Activated CD4-positive, alpha-beta T cell treated with anti-CD3 and anti-CD28 coated beads, Interleukin-2, Interleukin-4, amounts not matched to agents 100 ng/mL and 50 ng/mL, durations not matched to agents 16 hours and 8 hours (primary cell): ENCODE measurements at regions not wholly inside any gene's neighbourhood (a gene's known extent, or its start where the extent isn't known, plus 50 kb on each side); places are given as distances from the start of the nearest gene placed in this dataset.
"Not testable (repeated sequence)": the region's sequence is repeated elsewhere in the genome, so short reads cannot be mapped to it uniquely, and the experiment has no call there.

Source experiments
- DNase-seq: peaks from one replicate; pipeline ENCODE4 v3.0.0-alpha.2; 2020; ENCODE audit warnings: low spot score

DNA sequence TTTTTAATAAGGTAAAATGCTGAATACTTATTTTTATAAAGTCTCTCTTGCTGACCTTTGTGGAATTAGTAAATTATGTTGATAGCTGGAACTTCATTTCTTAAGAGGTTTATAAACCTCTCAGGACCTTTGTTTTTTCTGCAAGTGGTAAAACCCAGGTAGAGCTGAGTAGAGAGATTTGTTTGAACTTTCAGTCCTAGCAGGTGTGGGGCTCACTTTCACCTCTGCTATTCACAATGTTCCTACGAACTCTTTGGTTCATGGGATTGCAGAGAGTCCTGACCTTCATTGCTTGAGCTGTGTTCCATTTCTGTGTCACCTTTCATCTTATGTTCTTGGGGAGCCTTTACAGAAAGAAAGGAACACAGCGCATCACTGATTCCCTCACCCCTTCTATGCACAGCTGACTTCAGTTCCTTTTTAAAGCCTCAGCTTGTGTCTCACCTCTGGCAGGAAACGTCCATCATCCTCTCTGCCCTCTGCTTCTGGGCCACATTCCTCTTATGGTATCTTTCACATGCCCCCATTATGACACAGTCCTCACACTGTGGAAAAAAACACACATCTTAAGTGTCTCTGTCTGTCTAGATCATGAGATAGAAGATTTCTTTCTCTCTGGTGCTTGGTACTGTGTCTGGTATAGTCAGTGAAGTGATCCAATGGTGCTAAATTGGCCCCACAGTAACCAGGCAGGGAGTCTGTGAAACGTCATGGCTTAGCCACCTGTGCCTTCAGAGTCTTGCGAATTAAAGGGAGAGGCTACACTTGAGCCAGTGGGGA lies 262.5 kb upstream of the B3GALT2 start:
- DNase-seq = no peak

GRCh38 chr1:193443886-193444285 lies 257.5 kb upstream of the B3GALT2 start:
- DNase-seq = no peak

DNA sequence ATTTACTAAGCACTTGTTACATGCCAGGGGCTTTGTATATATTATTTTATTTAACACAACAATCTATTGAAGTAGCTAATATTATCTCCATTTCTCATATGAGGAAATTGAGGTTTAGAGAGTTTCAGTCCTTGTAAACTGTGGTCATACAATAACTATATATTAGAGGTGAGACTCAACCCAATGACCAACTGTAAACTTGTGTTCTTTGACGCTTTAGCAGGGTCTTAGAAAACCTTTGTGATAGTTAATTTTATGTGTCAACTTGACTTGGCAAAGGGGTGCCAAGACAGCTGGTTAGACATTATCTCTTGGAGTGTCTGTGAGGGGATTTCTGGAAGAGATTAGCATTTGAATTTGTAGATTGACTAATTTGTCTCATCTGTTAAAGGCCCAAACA lies 252.4 kb upstream of the B3GALT2 start:
- DNase-seq = no peak

DNA sequence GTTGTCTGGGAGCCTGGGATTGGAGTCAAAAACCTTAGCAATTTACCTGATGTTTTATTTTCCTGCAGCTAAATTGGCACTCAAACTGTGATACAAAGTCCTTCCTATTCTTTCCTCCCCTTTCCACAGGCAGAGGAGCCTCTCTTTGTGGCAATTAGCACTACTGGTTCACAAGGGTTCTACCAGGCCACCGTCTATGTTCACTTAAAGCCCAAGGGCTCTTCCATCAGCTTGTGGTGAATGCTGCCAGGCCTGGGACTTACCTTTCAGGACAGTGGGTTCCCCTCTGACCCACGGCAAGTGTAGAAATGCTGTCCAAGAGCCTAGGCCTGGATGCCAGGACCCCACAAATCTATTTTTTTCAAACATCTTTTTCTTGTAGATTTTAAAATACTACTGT lies 251.9 kb upstream of the B3GALT2 start:
- DNase-seq = no peak

GRCh38 chr1:193437785-193438184 lies 251.4 kb upstream of the B3GALT2 start:
- DNase-seq = no peak

DNA sequence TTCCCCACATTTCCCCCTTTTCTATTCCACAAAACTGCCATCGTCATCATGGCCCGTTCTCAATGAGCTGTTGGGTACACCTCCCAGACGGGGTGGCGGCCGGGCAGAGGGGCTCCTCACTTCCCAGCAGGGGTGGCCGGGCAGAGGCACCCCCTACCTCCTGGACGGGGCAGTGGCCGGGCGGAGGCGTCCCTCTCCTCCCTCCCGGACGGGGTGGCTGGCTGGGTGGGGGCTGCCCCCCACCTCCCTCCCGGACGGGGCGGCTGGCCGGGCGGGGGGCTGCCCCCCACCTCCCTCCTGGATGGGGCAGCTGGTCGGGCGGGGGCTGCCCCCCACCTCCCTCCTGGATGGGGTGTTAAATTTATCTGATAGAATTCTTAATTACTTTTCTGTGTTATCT lies 250.9 kb upstream of the B3GALT2 start:
- DNase-seq = not testable (repeated sequence)

DNA sequence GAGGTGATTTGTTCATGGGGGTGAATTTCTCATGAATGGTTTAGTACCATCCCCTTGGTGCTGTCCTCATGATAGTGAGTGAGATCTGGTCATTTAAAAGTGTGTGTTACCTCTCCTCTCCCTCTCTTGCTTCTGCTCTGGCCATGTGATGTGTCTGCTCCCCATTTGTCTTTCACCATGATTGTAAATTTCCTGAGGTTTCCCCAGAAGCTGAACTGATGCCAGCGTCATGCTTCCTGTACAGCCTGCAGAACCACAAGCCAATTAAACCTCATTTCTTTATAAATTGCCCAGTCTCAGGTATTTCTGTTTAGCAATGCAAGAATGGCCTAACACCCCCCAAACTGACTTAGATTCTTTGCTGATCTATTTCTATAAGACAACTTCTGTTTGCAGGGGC lies 249.4 kb upstream of the B3GALT2 start:
- DNase-seq = no peak

GRCh38 chr1:193434319-193434718 lies 247.9 kb upstream of the B3GALT2 start:
- DNase-seq = no peak

- DNase-seq = no peak
Observed at GRCh38 chr1:193433599-193433998, 247.2 kb upstream of the B3GALT2 start.

GRCh38 chr1:193432979-193433587 lies 246.7 kb upstream of the B3GALT2 start:
- no peak for DNase-seq

GRCh38 chr1:193431265-193431977 lies 245.0 kb upstream of the B3GALT2 start:
- DNase-seq = no peak

DNA sequence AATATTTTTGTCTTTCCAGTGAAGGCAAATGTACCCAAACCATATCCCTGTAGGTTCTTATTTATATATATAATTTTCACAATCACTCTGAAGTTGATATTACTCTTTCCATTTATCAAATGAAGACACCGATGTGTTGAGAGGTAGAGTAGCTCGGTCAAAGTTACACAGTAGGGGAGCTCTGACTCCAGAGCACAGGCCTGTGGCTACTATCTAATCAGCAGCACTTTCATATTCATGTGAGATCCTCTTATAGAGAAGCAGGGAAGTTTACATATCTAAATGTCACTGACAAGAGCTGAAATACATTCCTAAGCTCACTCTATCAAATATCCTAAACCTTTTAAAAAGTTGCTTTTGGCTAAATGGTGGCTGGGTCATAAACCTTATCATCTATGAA lies 241.1 kb upstream of the B3GALT2 start:
- no peak for DNase-seq

- no peak for DNase-seq
Observed at GRCh38 chr1:193426061-193426460, 239.6 kb upstream of the B3GALT2 start.

GRCh38 chr1:193421487-193421886 lies 235.1 kb upstream of the B3GALT2 start:
- DNase-seq = no peak

GRCh38 chr1:193419295-193419694 lies 232.9 kb upstream of the B3GALT2 start:
- no peak for DNase-seq

GRCh38 chr1:193418745-193419058 lies 232.3 kb upstream of the B3GALT2 start:
- DNase-seq = no peak

GRCh38 chr1:193417945-193418744 lies 231.7 kb upstream of the B3GALT2 start:
- DNase-seq = peak; percentile 39

DNA sequence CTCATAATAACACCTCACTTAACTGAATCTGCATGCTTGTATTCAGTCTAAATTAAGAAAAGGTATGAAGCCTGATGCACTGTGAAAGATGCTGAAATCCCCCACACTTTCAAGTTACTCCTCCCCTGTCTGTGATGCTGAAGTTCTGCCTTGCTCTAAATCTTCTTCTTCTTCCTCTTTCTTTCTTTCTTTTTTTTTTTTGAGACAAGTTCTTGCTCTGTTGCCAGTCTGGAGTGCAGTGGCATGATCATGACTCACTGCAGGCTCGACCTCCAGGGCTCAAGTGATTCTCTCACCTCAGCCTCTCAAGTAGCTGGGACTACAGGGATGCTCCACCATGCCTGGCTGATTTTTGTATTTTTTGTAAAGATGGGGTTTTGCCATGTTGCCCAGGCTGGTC lies 231.0 kb upstream of the B3GALT2 start:
- DNase-seq = no peak

GRCh38 chr1:193416226-193417024 lies 230.0 kb upstream of the B3GALT2 start:
- no peak for DNase-seq

- DNase-seq = no peak
Observed at GRCh38 chr1:193415256-193415655, 228.8 kb upstream of the B3GALT2 start.

GRCh38 chr1:193413376-193413775 lies 227.0 kb upstream of the B3GALT2 start:
- DNase-seq = no peak

DNA sequence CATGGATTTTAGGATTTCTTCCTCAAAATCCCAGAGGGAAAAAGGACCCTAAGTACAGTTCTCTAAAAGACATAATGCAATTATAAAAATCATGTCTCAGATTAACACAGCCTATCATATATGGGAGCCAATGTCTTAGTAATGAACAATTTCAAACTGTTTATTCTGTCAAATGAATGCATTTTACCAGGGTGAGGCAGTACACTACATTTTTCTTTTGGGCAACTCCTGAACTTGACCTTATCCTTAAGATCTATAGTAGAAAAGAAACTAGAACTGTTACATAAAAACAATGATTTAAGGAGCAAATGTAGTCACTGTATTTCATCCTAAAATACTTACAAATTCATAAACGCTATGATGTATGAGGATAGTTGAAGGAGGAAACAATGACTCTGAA lies 226.3 kb upstream of the B3GALT2 start:
- DNase-seq = no peak
